Adrenal gland (tissue), 5 donors: ENCODE measurements at regions not wholly inside any gene's neighbourhood (a gene's known extent, or its start where the extent isn't known, plus 50 kb on each side); places are given as distances from the start of the nearest gene placed in this dataset.
"Not testable (repeated sequence)": the region's sequence is repeated elsewhere in the genome, so short reads cannot be mapped to it uniquely, and the experiment has no call there.

Experiments
- CTCF ChIP-seq, 6 experiments: fragments of 450-650 bp in 4 of 6; fragments of 200-600 bp in 2 of 6; sonication (generic) in 1 of 6; IDR thresholded peaks; 1 replicate in 5 of 6; 2 replicates in 1 of 6; pipeline versions ENCODE4 v1.5.1 to v1.8.0; 2016 to 2021; ENCODE audit warnings: antibody characterized with exemption in 6 of 6, mild to moderate bottlenecking in 2 of 6, moderate library complexity in 1 of 6
- POLR2A ChIP-seq, 2 donors: fragments of 450-650 bp; IDR thresholded peaks; one replicate each; pipeline ENCODE4 v1.6.1; 2017; ENCODE audit warnings: antibody characterized with exemption in 2 of 2, mild to moderate bottlenecking in 2 of 2, moderate library complexity in 1 of 2
- donor health status: DM: no; HTN: no; CAD: no.

GRCh38 chr9:767061-767561 lies 74.4 kb upstream of the DMRT1 start:
- TF ChIP-seq CTCF, POLR2A (IDR thresholded peaks at IDR 0.05): not testable (repeated sequence)
